Progenitor cell of endocrine pancreas (in vitro differentiated cells): ENCODE measurements at regions not wholly inside any gene's neighbourhood (a gene's known extent, or its start where the extent isn't known, plus 50 kb on each side); places are given as distances from the start of the nearest gene placed in this dataset.

Experiments
- DNase-seq: peaks from one replicate; pipeline ENCODE4 v3.0.0; 2021; ENCODE audit warnings: low spot score; ENCODE audit not compliant: unreplicated experiment
- H3K27ac Mint-ChIP-seq: 2 replicates; pipeline ENCODE4 v1.8.0; 2021; ENCODE audit warnings: mild to moderate bottlenecking, moderate library complexity, mixed read lengths
- H3K27me3 Mint-ChIP-seq: 2 replicates; pipeline ENCODE4 v1.8.0; 2021; ENCODE audit warnings: mixed read lengths
- H3K36me3 Mint-ChIP-seq: 2 replicates; pipeline ENCODE4 v1.8.0; 2022; ENCODE audit warnings: mixed read lengths; ENCODE audit not compliant: insufficient read depth
- H3K4me1 Mint-ChIP-seq: 2 replicates; pipeline ENCODE4 v1.8.0; 2021; ENCODE audit warnings: low read depth, mixed read lengths
- H3K4me3 Mint-ChIP-seq: 2 replicates; pipeline ENCODE4 v1.8.0; 2021; ENCODE audit warnings: low read depth, mild to moderate bottlenecking, moderate library complexity, mixed read lengths
- H3K9me3 Mint-ChIP-seq: 2 replicates; pipeline ENCODE4 v1.8.0; 2021; ENCODE audit warnings: low read depth, mixed read lengths
- TF ChIP-seq, protein P1 (sequence below): fragments of 200-600 bp; sonication (generic); IDR thresholded peaks from one replicate; pipeline ENCODE4 v1.5.0; 2021; ENCODE audit warnings: antibody characterized with exemption, mild to moderate bottlenecking; ENCODE audit not compliant: unreplicated experiment

DNA sequence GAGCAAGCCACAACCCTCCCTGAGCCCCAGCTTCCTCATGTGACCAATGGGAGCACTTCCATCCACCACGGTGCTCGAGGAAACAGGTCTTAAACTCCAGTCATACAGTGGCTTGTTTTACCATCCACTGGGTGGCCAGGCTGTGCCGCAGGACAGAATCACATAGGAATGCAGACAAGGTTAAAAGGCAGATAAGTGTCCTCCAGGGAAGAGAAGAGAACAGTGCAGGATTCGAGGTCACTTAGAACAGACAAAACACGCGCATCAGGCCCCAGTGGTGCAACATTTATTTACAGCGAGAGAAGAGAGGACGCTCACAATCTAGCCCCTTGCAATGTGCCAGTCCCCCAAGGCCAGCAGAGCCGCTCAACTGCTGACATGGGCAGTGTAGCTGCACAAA lies 92.8 kb downstream of the TMEM130 start:
- Mint-ChIP-seq H3K27me3 (peaks cover 3% of the 10 kb centered on the region), H3K4me3 (no peak overlapping the region), H3K36me3 (no peaks in the 10 kb centered on the region), H3K27ac (peak overlapping the region; percentile 1), H3K9me3 (no peaks in the 10 kb centered on the region), H3K4me1 (peaks cover 1% of the 10 kb centered on the region)
- DNase-seq = no peak
- TF ChIP-seq, protein P1, sequence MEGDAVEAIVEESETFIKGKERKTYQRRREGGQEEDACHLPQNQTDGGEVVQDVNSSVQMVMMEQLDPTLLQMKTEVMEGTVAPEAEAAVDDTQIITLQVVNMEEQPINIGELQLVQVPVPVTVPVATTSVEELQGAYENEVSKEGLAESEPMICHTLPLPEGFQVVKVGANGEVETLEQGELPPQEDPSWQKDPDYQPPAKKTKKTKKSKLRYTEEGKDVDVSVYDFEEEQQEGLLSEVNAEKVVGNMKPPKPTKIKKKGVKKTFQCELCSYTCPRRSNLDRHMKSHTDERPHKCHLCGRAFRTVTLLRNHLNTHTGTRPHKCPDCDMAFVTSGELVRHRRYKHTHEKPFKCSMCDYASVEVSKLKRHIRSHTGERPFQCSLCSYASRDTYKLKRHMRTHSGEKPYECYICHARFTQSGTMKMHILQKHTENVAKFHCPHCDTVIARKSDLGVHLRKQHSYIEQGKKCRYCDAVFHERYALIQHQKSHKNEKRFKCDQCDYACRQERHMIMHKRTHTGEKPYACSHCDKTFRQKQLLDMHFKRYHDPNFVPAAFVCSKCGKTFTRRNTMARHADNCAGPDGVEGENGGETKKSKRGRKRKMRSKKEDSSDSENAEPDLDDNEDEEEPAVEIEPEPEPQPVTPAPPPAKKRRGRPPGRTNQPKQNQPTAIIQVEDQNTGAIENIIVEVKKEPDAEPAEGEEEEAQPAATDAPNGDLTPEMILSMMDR = no peak

DNA sequence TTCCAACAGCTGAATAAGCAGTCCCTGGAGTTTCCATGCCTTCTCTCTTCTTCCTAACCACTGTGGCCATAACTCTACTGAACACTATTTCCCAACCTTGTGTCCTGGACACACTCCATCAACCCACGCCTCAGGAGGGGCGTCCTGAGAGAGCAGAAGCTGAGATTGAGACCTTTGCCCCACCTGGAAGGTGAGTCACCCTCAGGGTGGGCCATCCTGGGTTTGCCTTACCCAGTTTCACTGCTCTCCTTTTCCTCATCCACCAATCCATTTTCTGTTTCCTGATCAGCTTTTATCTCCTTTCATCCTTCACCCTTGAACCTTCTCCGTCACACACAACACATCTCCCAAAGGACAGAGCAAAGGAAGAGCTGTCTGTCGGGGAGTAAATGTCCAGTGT lies 91.4 kb downstream of the TMEM130 start:
- H3K4me3 Mint-ChIP-seq = no peak overlapping the region
- no peaks in the 10 kb centered on the region for H3K27me3 Mint-ChIP-seq
- H3K27ac Mint-ChIP-seq = no peak overlapping the region

DNA sequence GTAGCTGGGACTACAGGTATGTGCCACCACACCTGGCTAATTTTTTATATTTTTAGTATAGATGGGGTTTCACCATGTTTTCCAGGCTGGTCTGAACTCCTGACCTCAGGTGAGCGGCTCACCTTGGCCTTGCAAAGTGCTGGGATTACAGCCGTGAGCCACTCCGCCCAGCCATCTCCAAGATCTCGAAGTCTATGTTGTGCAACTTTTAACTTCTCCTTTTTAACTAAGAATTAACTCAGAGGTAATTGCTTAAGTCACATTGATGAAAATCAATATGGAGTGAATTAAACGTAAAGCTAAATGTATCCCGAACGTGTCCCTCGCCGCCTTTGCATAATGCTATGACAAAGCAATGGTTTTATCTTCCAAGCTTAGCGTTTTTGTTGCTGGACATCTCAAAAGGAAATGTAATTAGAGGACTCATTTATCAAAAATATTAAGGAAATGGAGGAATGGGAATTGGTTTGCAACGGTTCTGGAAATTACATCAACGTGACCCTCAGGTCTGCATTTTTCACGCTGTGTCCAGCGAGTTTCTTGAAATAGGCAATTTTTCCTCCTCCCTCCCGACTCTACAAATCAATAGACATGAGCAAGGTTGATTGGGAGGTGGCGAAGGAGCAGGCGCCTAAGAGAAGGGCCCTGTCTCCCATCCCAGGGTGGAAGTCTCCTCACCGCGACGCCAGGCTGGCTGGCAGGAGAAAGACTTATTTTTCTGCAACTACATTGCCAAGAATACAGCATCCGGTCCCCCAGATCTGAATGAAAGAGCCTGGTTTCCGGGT lies 89.8 kb downstream of the TMEM130 start:
- DNase-seq = no peak
- Mint-ChIP-seq H3K9me3 (no peaks in the 10 kb centered on the region), H3K27me3 (no peaks in the 10 kb centered on the region), H3K27ac (no peak overlapping the region), H3K36me3 (no peaks in the 10 kb centered on the region), H3K4me1 (no peaks in the 10 kb centered on the region), H3K4me3 (no peak overlapping the region)
- TF ChIP-seq, protein P1 = no peak

More for the DNA sequence above, 91.4 kb downstream of the TMEM130 start:
- Mint-ChIP-seq H3K9me3 (no peaks in the 10 kb centered on the region), H3K36me3 (no peaks in the 10 kb centered on the region), H3K4me1 (no peaks in the 10 kb centered on the region)
- TF ChIP-seq, protein P1 = no peak
- DNase-seq = no peak

DNA sequence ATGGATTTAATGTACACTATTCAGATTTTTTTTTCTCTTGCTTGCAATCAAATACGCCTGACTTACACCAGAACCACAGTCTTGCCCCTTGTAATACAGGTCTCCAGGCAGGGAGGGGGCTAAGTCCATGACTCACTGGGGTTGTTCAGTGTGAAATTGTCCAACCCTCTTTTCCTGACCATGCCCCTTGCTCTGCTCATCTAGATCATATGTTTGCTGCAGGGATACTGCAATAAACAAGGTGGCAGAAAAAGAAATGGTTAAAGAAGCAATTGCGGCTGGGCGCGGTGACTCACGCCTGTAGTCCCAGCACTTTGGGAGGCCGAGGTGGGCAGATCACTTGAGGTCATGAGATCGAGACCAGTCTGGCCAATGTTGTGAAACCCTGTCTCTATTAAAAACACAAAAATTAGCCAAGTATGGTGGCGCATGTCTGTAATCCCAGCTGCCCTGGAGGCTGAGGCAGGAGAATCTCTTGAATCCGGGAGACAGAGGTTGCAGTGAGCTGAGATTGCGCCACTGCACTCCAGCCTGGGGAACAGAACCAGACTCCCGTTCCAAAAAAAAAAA lies 85.5 kb downstream of the TMEM130 start:
- no peak for DNase-seq
- TF ChIP-seq, protein P1 = no peak
- Mint-ChIP-seq H3K27me3 (peaks cover 9% of the 10 kb centered on the region), H3K4me1 (no peaks in the 10 kb centered on the region), H3K36me3 (no peaks in the 10 kb centered on the region), H3K27ac (no peak overlapping the region), H3K9me3 (no peaks in the 10 kb centered on the region), H3K4me3 (no peak overlapping the region)

DNA sequence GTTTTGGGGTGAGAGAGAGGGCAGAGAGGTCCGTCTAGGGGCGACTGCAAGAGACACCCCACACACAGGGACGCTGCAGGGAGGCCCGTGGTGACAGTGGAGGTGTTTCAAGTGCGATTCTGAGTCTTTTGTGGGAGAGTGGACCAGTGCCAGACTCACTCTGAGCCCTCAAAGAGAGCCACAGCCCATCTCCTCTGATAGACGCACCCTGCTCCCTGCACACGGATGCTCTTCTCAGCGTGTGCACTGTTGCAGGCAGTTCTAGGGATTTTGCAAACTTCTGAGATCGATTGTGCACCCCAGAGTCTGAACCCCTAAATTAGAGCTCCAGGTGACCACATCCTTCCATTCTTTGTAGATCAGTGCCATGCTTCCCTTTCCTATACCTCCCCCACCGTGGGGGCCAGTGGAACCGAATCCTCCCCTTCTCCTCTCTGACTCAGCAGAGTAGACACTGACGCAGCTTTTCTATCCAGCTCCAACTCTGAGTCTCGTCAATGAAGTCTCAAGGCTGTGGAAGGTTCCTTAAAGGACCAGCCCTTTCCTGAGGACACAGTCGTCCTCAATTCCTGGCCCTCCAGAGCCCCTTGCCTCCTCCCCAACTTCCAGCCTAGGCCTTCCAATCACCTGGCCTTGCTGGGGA lies 83.8 kb downstream of the TMEM130 start:
- DNase-seq = no peak
- Mint-ChIP-seq H3K27me3 (peaks cover 9% of the 10 kb centered on the region), H3K27ac (peak overlapping the region; percentile 10), H3K36me3 (no peaks in the 10 kb centered on the region), H3K4me3 (no peak overlapping the region), H3K4me1 (no peaks in the 10 kb centered on the region), H3K9me3 (no peaks in the 10 kb centered on the region)
- TF ChIP-seq, protein P1 = no peak
